NOMO-1 (cell line): ENCODE measurements at regions not wholly inside any gene's neighbourhood (a gene's known extent, or its start where the extent isn't known, plus 50 kb on each side); places are given as distances from the start of the nearest gene placed in this dataset.
"Not testable (repeated sequence)": the region's sequence is repeated elsewhere in the genome, so short reads cannot be mapped to it uniquely, and the experiment has no call there.

Experiments used
- DNase-seq, 2 experiments: peaks; one replicate each; lab custom pipeline; 2025; ENCODE audit not compliant: unreplicated experiment in 2 of 2; lab: John Stamatoyannopoulos, UW

- no peak for DNase-seq
These were observed 292.5 kb upstream of the CNR1 start for GRCh38 chr6:88458662-88459061.

- no peak for DNase-seq
These were observed 290.2 kb upstream of the CNR1 start for GRCh38 chr6:88456221-88456859.

- DNase-seq, result no peak
These were observed 289.2 kb upstream of the CNR1 start for GRCh38 chr6:88455317-88455716.

GRCh38 chr6:88454658-88455057 is 288.5 kb upstream of the CNR1 start:
- no peak for DNase-seq

- DNase-seq, result peak in 1 of 2 experiments; percentile 32
These were observed 283.6 kb upstream of the CNR1 start for GRCh38 chr6:88449770-88450169.

- DNase-seq, result no peak
These were observed 279.2 kb upstream of the CNR1 start for GRCh38 chr6:88445188-88445965.

GRCh38 chr6:88443554-88443953 is 277.4 kb upstream of the CNR1 start:
- no peak for DNase-seq

GRCh38 chr6:88442737-88443136 is 276.6 kb upstream of the CNR1 start:
- DNase-seq, result no peak

GRCh38 chr6:88441346-88441745 is 275.2 kb upstream of the CNR1 start:
- DNase-seq, result no peak

GRCh38 chr6:88428068-88428467 is 261.9 kb upstream of the CNR1 start:
- DNase-seq, result no peak

- DNase-seq, result no peak
These were observed 259.9 kb upstream of the CNR1 start for GRCh38 chr6:88426005-88426404.

GRCh38 chr6:88422831-88423230 is 256.7 kb upstream of the CNR1 start:
- no peak for DNase-seq

- not testable (repeated sequence) for DNase-seq
These were observed 254.9 kb upstream of the CNR1 start for GRCh38 chr6:88420967-88421488.

GRCh38 chr6:88418921-88419810 is 253.0 kb upstream of the CNR1 start:
- not testable (repeated sequence) for DNase-seq

- DNase-seq, result not testable (repeated sequence)
These were observed 251.2 kb upstream of the CNR1 start for GRCh38 chr6:88417361-88417760.

- DNase-seq, result no peak
These were observed 247.3 kb upstream of the CNR1 start for GRCh38 chr6:88413459-88413858.

GRCh38 chr6:88408355-88408754 is 242.2 kb upstream of the CNR1 start:
- DNase-seq, result not testable (repeated sequence)

GRCh38 chr6:88406674-88407073 is 240.5 kb upstream of the CNR1 start:
- DNase-seq, result not testable (repeated sequence)

- DNase-seq, result no peak
These were observed 237.3 kb upstream of the CNR1 start for GRCh38 chr6:88403486-88403885.

- DNase-seq, result no peak
These were observed 236.8 kb upstream of the CNR1 start for GRCh38 chr6:88402909-88403308.

- not testable (repeated sequence) for DNase-seq
These were observed 224.9 kb upstream of the CNR1 start for GRCh38 chr6:88390998-88391397.
